Cardiac septum (tissue), 1 donor: ENCODE measurements at regions not wholly inside any gene's neighbourhood (a gene's known extent, or its start where the extent isn't known, plus 50 kb on each side); places are given as distances from the start of the nearest gene placed in this dataset.
"Not testable (repeated sequence)": the region's sequence is repeated elsewhere in the genome, so short reads cannot be mapped to it uniquely, and the experiment has no call there.

ENCODE experiments used
- DNase-seq: peaks from one replicate; pipeline ENCODE4 v3.0.0-alpha.2; 2020; ENCODE audit warnings: low spot score
- intact Hi-C: fragments of 100-400 bp; cut with DNase I; formaldehyde crosslinking; loops from one replicate; pipeline ENCODE4 v1.14.0; 2022
- donor health status: DM: no; HTN: no; CAD: no.

GRCh38 chr12:89203144-89203543 is 149.2 kb downstream of the DUSP6 start:
- no peak for DNase-seq
- intact Hi-C loops, result no loop called here

- intact Hi-C loops, result no loop called here
- no peak for DNase-seq
Measured at GRCh38 chr12:89200217-89200616, 152.1 kb downstream of the DUSP6 start.

- intact Hi-C loops, result no loop called here
- no peak for DNase-seq
Measured at GRCh38 chr12:89195470-89195869, 156.8 kb downstream of the DUSP6 start.

DNA sequence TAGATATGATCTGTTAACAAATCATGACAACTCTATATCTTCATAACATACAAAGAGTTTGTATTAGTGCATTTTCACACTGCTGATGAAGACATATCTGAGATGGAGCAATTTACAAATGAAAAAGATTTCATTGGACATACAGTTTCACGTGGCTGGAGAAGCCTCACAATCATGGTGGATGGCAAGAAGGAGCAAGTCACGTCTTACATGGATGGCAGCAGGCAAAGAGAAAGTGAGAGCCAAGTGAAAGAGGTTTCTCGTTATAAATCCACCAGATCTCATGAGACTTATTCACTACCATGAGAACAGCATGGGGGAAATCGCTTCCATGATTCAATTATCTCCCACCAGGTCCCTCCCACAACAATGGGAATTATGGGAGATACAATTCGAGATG is 157.6 kb downstream of the DUSP6 start:
- DNase-seq, result no peak
- intact Hi-C loops, result no loop called here

- intact Hi-C loops, result no loop called here
Measured at GRCh38 chr12:89192429-89192828, 159.9 kb downstream of the DUSP6 start.

GRCh38 chr12:89191597-89191996 is 160.7 kb downstream of the DUSP6 start:
- intact Hi-C loops, DNase-seq: not testable (repeated sequence)

More at GRCh38 chr12:89192429-89192828, 159.9 kb downstream of the DUSP6 start:
- no peak for DNase-seq

- intact Hi-C loops, result no loop called here
- DNase-seq, result no peak
Measured at GRCh38 chr12:89189448-89189847, 162.9 kb downstream of the DUSP6 start.

DNA sequence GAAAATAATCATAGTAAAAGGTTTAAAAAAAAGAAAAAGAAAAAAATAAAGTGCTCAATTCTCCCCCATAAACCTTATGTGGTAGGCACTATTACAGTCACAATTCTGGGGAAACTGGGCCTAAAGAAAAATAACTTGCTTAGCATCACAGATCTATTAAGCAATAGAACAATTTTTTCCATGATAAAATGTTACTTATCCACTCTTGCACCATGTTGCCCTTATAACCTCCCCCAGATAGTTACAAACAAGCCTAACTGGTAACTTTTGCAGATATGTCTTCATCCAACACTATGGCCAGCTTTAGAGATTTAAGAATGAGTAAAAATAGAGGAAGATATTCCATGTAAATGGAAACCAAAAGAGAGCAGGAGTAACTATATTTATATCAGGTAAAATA is 164.8 kb downstream of the DUSP6 start:
- intact Hi-C loops, result no loop called here
- DNase-seq, result no peak

DNA sequence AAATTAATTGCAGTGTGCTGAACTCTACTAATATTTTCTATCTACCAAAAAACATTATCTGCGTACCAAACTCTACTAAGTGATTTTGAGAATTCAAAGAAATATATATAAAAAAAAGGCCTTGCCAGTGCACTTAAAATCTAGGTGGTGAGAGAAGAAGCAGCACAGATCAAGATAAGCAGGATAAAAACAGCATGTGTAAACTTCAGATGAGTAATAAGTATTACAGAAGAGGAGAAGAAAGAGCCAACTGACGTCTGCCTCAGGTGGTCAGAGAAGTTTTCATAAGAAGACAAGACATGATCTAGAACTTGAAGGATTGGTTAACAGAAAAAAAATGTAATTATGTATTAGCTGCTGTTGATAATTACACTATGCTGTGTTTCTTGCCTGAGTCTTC is 166.4 kb downstream of the DUSP6 start:
- intact Hi-C loops, result no loop called here
- no peak for DNase-seq

DNA sequence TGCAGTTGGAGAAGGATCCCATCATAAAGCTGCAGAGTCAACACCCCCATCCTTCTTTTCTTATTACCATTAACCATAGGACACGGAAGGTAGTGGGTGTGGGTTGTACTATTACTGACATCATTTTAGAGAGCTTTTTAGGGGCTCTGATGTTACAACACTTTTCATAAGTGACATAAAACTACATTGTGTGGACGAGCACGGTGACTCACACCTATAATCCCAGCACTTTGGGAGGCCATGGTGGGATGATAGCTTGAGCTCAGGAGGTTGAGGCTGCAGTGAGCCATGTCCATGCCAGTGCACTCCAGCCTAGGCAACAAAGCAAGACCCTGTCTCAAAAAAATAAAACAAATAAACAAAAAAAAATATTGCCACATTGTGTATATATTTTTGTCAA is 167.1 kb downstream of the DUSP6 start:
- intact Hi-C loops, result no loop called here
- DNase-seq, result no peak

DNA sequence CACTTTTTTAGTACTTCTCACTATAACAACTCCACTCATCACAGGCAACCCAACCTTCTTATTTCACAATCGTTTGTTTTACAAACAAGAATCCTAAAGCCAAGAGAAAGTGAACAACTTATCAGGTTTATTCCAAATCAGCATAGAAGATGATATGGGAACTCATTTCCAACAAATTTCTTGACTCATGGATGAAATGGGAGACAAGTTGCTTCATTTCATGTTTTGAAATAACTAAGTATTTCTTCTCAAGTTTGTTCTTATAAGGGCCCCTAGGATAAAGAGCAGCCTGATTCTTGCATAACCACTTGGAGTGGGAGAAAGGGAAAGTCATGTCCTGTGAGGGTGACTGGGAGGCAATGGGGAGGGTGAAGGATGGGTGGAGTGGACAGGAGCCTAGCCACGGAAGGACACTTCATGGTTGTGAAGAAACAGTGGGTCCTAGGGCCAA is 168.3 kb downstream of the DUSP6 start:
- no peak for DNase-seq
- intact Hi-C loops, result no loop called here

DNA sequence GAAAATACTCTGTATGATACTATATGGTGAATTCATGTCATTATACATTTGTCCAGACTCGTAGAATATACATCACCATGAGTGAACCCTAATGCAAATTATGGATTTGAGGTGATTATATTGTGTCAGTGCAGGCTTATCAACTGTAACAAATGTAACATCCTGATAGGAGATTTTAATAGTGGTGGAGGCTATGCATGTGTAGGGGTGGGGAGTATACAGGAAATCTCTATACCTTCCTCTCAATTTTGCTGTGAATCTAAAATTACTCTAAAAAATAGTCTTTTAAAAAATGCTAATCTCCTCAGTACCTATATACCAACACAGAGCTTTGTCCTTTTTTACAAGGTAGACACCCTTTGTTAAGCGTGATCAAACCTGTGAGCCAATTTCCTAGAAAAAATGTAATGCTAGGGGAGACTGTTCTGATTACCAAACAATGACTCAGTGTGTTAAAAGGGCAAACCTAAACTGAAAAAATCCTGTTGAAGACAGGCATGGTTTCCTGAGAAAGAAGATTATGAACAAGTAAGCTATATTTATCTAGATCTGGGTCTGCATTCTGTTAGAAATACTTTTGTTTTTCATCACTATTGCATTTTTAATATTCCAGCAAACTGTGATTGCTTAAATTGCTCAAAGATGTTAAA is 170.9 kb downstream of the DUSP6 start:
- intact Hi-C loops, result loop anchor here (2.0 kb wide), 2 partner anchors 47 to 165 kb away; no protein-coding TSS in a partner anchor
- no peak for DNase-seq

- intact Hi-C loops, result loop anchor here (2.0 kb wide), 2 partner anchors 46 to 166 kb away; no protein-coding TSS in a partner anchor
- no peak for DNase-seq
Measured at GRCh38 chr12:89180496-89180895, 171.8 kb downstream of the DUSP6 start.

- no peak for DNase-seq
- intact Hi-C loops, result loop anchor here (2.0 kb wide), 2 partner anchors 45 to 167 kb away; no protein-coding TSS in a partner anchor
Measured at GRCh38 chr12:89179983-89180382, 172.3 kb downstream of the DUSP6 start.

GRCh38 chr12:89179245-89179644 is 173.1 kb downstream of the DUSP6 start:
- no peak for DNase-seq
- intact Hi-C loops, result no loop called here

GRCh38 chr12:89177802-89178395 is 174.4 kb downstream of the DUSP6 start:
- intact Hi-C loops, result no loop called here

GRCh38 chr12:89176676-89177075 is 175.6 kb downstream of the DUSP6 start:
- no peak for DNase-seq
- intact Hi-C loops, result no loop called here

More at GRCh38 chr12:89177802-89178395, 174.4 kb downstream of the DUSP6 start:
- DNase-seq, result no peak

GRCh38 chr12:89173678-89174077 is 178.6 kb downstream of the DUSP6 start:
- intact Hi-C loops, result no loop called here
- no peak for DNase-seq

GRCh38 chr12:89173096-89173495 is 179.2 kb downstream of the DUSP6 start:
- DNase-seq, result no peak
- intact Hi-C loops, result no loop called here

DNA sequence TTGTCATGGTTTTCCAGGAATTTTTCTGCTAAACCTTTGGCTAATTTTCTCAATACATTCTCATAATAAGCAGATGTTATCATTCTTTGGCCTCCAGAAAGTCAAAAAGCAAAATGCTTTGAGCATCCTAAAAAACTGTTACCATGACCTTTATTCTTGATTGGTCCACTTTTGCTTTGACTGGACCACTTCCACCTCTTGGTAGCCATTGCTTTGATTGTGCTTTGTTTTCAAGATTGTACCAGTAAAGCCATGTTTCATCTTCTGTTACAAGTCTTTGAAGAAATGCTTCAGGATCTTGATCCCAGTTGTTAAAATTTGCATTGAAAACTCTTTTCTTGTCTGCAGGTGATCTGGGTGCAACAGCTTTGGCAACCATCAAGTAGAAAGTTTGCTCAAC is 180.1 kb downstream of the DUSP6 start:
- intact Hi-C loops, result no loop called here
- DNase-seq, result no peak

- intact Hi-C loops, result no loop called here
- DNase-seq, result no peak
Measured at GRCh38 chr12:89169321-89169720, 183.0 kb downstream of the DUSP6 start.
